Left lobe of liver (tissue), 2 donors: ENCODE measurements at regions not wholly inside any gene's neighbourhood (a gene's known extent, or its start where the extent isn't known, plus 50 kb on each side); places are given as distances from the start of the nearest gene placed in this dataset.

Source experiments
- ATAC-seq: fragments of 200-7000 bp; cut with Tn5 transposase; one replicate; pipeline ENCODE4 v1.9.1; 2020; ENCODE audit warnings: mild to moderate bottlenecking, moderate library complexity
- DNase-seq: peaks from one replicate; pipeline ENCODE4 v3.0.0-alpha.2; 2020; ENCODE audit warnings: low spot score
- donor health status: DM: no; HTN: no; CAD: no; lungs with moderate emphysema.
- donor health status: DM: no; HTN: yes; CAD: no.

DNA sequence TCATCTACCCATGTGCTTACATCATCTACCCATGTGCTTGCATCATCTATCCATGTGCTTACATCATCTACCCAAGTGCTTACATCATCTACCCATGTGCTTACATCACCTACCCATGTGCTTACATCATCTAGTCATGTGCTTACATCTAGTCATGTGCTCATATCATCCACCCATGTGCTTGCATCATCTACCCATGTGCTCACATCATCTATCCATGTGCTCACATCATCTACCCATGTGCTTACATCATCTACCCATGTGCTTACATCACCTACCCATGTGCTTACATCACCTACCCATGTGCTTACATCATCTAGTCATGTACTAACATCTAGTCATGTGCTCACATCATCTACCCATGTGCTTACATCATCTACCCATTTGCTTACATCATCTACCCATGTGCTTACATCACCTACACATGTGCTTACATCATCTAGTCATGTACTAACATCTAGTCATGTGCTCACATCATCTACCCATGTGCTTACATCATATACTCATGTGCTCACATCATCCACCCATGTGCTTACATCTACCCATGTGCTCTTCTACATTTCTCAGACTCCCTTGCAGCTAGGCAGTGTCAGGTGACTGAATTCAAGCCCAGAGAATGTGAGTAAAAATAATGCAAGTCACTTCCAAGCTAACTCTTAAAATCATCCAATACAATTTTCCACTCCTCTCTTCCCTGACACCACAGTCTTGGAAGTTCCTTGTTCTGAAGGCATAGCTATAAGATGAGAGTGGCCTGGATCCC lies 196.8 kb downstream of the CBLN1 start:
- ATAC-seq = no peak

DNA sequence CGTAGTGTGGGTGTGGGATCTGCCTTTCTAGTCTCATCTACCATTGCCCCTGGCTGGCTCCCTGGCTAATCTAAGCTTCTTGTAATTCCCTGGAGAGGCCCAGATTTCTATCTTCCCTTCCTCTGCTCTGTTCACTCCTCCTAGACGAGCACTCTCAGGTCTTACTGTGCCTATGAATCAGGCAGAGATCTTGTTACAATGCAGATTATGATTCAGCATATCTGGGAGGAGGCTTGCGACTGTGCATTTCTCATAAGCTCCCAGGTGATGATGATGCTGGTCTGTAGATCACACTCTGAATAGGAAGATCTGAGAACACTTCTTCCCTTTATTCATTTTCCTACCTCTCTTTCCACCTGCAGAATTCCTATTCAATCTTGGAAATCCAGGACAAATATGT lies 200.1 kb downstream of the CBLN1 start:
- DNase-seq = no peak
- no peak for ATAC-seq

More for the DNA sequence above, 196.8 kb downstream of the CBLN1 start:
- no peak for DNase-seq

DNA sequence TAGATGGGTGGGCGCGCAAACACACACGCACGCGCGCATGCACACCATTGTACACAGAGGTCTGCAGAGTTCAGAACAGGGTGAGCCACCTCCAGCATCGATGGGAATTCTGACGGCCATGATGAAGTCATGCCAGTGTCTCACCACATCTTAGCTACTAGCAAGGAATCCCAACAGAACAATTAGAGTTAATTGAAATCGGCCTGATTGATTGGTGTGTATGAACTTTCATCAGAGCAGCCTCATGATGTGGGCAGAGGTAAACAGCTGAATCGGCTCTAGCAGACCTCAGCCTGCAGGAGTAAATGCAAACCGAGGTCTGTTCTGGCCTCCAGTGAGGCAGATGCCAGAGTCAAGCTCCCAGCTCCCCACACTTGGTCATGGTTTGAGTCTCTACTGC lies 200.6 kb downstream of the CBLN1 start:
- ATAC-seq = no peak

DNA sequence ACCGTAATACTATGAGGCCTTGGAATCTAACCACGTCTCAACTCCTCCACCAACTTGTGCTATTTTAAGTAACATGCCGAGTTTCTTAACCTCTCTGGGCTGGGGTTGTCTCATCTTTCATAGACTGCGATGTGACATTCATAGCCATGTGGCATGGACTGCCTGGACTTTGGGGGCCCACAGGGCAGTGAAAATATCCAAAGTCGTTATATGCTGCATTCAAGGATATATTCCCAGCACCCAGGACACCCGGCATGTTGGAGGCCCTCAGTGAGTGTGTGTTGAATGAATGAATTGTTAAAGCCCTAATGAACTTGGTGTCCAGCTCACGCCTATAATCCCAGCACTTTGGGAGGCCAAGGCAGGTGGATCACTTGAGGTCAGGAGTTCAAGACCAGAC lies 203.1 kb downstream of the CBLN1 start:
- DNase-seq (no peak), ATAC-seq (no peak)

More for the DNA sequence above, 200.6 kb downstream of the CBLN1 start:
- no peak for DNase-seq

DNA sequence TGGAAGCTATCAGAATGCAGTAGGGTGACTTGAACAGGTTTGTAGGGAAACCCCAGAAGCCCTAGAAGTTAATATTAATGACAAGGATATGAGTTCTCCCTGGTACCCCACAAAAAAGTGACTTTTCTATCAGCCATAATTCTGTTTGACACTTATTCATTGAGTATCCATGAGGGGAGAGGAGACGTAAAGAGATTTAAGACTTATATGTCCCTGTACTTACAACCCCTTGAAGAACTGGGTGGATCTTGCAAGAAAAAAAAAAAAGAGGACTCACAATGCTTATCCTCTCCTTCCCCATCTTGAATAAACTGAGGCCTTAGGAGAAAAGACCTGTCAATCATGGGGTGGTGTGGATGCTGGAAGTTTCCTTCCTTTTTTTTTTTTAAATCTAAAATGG lies 203.5 kb downstream of the CBLN1 start:
- ATAC-seq = no peak
- DNase-seq = no peak

DNA sequence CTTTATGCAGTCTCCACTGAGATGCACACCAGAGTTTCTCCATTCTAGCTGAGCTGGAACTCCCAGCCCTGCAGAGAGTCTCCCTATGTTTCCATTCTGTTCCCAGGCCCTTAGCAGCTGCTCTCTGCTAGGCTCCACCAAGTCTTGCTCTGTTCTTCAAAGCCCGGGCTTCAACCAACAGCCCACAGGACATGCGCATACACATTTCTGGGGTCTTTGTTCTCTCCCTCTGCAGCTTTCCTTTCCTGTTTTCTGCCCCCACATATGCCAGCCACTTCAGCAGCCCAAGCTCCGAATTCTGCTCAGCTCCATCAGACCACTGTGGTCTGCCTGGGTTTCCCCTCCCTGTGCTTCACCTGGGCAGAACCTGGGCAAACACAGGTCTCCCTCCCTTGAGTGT lies 205.9 kb downstream of the CBLN1 start:
- ATAC-seq = no peak
- no peak for DNase-seq

DNA sequence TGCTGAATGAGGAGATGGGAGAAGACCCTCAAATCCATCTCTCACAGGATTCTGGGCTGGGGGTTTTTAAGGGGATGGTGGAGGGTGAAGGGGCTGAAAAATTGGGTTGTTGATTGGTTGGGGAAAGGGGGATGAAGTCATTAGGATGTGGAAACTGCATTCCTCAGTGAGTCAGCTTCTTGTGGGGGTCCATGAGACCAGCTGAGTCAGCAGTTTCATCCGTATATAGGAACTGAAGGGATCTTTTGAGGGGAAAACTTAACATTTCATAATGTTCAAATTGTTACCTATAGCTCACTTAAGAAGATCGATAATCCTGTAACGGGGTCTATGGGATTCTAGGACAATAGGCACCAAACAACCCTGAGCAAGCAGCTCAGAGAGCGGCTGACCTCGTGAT lies 213.4 kb downstream of the CBLN1 start:
- ATAC-seq (no peak), DNase-seq (no peak)

DNA sequence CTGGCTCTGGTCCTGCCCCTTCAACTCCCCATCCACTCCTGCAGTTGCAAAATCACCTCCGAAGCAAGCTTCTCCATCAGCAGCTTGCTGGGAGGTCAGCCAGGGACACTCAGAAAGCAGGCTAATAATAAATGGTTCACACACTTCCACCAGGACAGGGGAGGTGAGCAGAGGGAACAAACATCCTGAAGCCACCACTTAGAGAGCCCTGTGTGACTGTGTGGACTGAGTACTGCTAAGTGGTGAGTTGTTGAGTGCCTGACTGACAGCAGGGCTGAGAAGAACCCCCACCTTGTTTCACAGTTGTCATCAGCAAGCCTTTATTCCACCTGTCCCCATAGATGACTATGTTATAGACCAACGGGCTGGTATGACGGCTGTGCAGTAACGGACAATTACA lies 213.9 kb downstream of the CBLN1 start:
- no peak for DNase-seq
- no peak for ATAC-seq

DNA sequence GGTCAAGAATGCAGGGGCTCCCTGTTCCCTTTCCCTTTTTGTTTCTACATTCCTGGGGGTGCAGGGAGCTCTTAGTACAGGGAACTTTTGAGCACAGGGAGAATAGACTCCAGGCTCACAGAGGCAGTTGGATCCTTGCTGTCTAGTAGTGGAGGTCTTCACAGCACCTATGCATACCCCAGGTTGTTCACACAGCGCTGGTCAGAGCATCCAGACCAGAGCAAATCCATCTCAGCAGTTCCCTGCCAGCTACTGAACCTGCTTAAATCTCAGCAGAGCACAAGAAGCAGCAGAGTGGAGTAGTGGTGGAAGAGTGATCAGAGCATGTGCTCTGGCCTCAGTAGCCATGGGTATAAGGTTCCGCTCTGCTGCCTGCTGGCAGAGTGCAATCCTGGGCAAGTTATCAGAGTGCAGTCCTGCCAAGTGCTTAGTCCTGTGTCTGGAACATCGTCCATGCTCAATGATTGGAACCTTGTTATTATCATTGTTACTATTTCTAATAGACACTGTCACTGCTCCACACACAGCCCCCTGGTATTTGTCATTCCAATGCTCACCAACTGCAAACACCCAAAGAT lies 220.4 kb downstream of the CBLN1 start:
- DNase-seq (no peak), ATAC-seq (no peak)

DNA sequence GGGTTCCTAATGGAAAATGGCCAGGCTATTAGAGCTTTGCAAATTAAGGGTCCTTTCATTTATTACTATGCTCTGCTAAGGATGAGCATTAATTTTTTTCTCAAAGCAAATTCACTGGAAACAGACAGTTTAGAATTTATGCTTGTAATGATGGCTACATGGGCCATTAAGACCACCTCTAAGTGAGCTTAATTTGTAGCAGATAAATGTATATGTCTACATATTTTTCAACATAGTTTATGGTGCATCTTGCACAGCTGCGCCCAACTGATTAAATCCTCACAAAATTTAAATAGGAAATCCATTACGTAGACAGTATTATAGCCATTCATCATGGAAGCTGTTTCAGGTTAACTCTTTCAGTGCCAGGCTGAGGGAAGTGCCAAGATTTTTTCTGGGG lies 220.9 kb downstream of the CBLN1 start:
- no peak for ATAC-seq
- no peak for DNase-seq

DNA sequence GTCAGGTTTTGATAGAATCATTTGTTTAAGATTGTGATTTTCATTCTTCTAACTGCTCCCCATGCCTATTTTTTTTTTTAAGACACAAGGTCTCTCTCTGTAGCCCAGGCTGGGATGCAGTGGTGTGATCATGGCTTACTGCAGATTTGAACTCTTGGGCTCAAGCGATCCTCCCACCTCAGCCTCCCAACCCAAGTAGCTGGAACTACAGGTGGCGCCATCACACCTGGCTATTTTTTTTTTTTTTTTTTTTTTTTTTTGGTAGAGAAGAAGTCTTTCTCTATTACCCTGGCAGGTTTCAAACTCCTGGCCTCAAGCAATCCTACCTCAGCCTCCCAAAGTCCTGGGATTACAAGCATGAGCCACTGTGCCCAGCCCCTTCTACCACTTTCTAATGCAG lies 223.3 kb downstream of the CBLN1 start:
- ATAC-seq (no peak), DNase-seq (no peak)

DNA sequence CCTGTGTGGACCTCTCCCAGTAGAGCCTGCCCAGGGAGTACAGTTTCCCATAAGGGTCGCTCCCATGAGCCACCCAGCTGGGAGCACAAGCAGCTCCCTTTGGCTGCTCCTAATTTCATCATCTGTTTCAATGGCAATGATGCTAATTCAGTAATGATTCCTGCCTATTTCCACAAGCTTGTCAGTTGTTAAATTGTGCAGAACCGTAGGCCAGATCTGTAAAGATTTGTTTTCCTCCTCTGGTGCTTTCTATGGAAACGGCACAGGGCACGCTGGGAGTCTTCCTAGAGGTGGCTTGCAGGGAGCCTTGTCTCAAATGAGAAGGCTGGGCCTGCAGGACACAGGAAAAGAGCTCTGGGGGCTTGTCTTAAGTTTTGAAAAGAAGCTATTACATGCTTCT lies 223.7 kb downstream of the CBLN1 start:
- DNase-seq (no peak), ATAC-seq (no peak)

DNA sequence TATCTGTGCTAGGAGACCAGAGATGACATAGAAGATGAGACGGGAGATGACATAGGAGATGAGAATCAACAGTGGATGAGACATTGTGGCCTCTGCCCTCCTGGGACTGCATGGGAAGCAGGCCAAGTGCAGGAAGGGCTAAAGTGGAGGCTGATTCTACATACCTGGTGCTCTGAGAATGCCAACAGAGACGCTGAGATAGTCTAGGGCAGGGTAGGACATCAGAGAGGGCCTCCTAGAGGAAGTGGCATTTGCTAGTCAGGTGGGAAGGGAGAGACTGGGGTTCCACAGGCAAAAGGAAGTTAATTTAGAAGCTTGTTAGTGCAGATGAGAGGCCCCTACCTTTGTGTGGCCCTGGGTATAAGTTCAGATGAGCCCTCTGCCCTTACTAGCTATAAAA lies 224.2 kb downstream of the CBLN1 start:
- no peak for ATAC-seq
- no peak for DNase-seq

DNA sequence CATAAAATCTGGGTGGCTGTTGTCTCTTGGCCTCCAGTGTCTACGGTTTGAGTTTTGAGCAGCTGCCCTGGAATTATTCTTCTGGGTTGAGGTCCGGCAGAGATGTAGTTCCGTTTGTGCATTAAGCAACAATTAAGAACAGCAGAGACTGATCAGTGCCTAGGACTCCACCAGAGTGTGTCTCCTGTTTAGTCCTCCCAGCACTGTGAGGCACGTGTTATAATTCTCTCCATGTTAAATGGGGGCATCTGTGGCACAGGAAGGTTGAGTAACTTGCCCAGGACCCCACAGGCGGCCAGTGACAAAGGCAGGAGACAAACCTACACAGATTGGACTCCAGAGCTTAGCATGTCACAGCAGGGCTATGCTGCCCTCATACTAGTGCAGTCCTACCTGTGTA lies 225.1 kb downstream of the CBLN1 start:
- DNase-seq (no peak), ATAC-seq (no peak)

DNA sequence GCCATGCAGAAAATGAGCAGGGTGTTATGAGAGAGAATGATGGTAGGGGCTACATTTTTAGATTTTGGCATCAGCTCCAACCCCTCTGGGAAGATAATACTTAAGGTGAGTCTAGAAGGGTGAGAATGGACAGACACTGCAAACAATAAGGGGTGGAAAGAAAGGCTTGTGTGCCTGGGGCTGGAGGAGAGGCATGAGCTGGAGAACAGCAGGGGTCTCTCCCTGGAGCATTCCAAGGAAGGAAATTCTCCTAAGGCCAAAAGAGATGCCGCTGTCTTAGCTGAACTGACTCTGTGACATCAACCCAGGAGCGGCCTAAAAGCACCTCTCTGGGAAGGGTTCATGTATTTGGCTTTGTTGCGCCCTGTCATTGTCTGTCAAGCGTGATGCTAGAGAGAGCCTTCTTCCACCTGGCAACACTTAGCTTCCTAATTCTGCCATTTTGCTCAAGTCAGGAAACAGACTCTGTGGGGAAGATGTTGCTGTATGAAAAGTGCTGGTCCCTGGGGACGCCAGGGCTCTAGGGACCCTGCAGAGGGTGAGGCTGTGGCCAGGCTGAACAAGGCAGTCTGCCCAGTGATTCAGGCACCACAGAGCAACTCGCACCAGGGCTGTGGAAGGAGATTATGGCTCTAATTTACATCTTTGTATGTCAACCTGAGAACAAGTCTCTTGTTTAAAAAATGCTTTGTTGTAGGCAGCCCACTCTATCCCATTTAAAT lies 225.7 kb downstream of the CBLN1 start:
- ATAC-seq (no peak), DNase-seq (no peak)

DNA sequence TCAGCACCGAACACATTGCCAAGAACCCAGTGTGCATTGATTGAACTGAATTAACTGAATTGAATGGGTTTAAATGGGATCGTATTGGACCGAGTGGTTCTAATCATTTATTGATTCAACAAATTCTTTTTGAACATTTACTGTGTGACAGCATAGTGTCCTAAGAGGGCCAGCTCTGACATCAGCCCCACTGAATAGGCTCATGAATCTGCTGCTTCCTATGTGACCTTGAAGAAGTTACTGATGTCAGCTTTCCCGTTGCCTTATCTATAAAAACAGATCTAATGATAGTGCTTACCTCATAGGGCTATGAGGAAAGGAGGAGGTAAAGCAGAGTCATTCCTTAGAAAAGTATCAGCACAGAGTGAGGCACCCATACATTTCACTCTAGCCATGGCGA lies 226.3 kb downstream of the CBLN1 start:
- no peak for DNase-seq
- ATAC-seq = no peak

DNA sequence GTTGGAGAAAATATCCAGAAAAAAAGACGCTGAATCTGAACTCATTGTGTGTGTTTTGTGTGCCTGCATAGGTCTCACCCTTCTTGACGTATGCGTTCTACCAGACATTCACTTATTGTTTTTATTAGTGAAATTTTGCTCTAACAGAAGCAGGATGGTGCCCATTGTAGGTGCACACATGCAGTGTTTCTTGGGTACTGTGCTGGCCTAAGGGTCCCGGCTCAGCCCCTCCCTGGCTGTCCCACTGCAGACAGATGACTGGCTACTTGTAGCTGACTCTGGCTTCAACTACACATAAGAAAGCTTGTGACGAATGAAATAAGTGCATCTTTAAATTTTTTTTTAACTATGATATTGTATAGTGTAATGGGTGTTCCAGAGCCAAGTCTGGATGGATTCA lies 227.0 kb downstream of the CBLN1 start:
- ATAC-seq = no peak
- DNase-seq = no peak

DNA sequence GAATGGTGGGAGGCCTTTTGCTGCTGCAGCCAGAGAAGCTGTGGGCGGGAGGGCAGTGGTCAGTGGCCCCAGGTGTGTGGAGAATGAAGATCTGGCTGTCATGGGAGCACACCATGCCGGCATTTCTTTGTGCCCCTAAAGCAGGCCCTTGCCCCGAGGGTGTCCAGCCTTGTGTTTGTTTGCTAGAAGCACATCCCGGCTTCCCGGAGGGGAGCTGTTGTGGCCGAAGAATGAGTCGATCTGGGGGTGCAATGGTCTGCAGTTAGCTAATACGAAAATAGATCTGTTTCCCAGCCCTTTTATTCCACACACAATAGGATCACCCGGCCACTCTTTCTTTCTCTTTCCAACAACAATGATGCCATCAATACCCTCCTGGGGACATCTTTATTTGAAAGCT lies 228.8 kb downstream of the CBLN1 start:
- DNase-seq = no peak

DNA sequence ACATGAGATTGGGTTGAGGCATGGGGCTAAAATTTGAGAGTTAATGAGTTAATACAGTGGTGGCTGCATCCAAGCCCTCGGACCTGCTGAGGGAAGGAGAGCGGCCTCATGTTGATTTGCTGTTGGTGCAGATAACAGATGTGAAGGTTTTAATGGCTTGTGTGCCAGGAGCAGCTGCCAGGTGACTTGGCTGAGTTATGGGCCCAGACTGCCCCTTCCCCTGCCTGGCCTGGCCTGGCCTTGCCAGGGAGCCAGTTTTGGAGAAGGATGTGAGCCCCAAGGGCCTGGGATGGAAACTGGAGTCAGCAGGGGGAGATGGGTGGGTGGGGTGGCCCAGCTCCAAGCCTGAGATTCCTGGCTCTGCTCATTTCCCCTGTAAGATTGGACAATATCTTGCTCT lies 230.1 kb downstream of the CBLN1 start:
- DNase-seq = no peak
- ATAC-seq = no peak

More for the DNA sequence above, 228.8 kb downstream of the CBLN1 start:
- no peak for ATAC-seq

DNA sequence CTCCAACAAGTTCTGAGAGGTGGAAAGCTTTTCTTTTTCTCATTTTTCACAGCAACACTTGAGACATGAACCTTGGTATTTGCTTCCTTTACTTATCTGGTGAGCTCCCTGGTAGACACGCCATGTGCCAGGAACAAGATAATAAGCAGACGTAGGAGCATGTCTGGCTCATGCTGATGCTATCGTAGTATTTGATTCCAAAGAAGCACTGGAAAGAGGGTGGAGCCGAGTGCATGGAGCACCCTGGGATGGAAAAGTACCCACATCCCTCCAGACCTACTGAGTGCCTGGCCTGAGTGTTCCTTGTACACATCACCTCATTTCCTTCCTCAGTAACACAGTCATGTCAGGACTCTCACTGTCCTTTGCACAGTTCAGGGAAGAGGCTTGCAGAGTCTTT lies 231.0 kb downstream of the CBLN1 start:
- DNase-seq (no peak), ATAC-seq (no peak)

DNA sequence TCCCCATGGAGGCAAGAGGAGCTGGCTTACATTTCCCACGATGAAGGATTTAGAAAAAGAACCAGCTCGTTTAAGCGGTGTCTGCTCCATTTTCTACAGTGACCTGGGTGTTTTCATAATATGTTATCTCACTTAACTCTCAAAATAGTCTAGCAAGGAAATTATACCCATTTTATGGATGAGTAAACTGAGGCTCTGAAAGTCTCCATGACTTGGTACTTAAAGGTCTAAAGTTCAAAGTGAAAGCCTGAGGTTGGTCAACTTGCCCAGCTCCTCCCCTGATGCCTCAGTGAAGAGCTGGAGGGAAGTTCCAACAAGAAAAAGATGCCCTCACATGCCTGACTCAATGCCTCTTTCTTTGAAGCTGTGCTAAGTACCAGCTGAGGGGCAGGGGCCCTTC lies 232.0 kb downstream of the CBLN1 start:
- DNase-seq (no peak), ATAC-seq (no peak)

DNA sequence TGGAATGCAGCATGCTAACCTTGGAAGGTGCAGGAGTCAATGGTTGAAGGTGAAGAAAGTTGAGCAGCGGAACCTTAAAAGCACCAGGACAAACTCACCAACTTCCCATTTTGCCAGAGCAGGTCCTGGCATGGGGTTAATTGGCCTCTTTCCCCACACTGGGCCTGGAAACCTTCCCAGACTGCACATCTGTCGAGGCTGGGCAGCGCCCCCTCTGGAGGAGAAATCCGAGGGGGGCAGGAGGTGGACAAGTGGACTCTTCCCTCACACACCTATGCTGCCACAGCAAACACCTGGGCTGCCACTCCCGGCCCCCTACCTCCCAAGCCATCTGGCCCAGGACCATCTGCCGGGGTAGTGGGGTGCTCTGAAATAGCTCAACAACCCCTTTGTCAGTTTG lies 232.4 kb downstream of the CBLN1 start:
- no peak for DNase-seq
- no peak for ATAC-seq
